Cardiac fibroblast (primary cell): ENCODE measurements at regions not wholly inside any gene's neighbourhood (a gene's known extent, or its start where the extent isn't known, plus 50 kb on each side); places are given as distances from the start of the nearest gene placed in this dataset.
A peak's percentile ranks its signal among the peaks of the same experiment; 100 is the strongest.

Source experiments
- DNase-seq, 2 donors: peaks; one replicate each; pipeline versions ENCODE4 v3.0.0 to v3.0.0-alpha.2; 2010; ENCODE audit warnings: low read depth in 2 of 2
- H3K4me3 ChIP-seq, 2 donors: replicated peaks in 1 of 2; 1 replicate in 1 of 2; 2 replicates in 1 of 2; pipeline ENCODE4 v1.5.1; 2011; ENCODE audit warnings: low read depth in 2 of 2, low read length in 2 of 2, mild to moderate bottlenecking in 2 of 2, moderate library complexity in 1 of 2
- TF ChIP-seq, protein P1 (sequence below): IDR thresholded peaks from one replicate; pipeline ENCODE4 v1.5.1; 2011; ENCODE audit warnings: low read depth, mild to moderate bottlenecking, low read length, inconsistent platforms

GRCh38 chr4:180947425-180947824, 1295.8 kb upstream of the TENM3 start:
- peak in 1 of 2 donors; percentile 1 for DNase-seq
- no peak overlapping the region for H3K4me3 ChIP-seq
- TF ChIP-seq, protein P1, sequence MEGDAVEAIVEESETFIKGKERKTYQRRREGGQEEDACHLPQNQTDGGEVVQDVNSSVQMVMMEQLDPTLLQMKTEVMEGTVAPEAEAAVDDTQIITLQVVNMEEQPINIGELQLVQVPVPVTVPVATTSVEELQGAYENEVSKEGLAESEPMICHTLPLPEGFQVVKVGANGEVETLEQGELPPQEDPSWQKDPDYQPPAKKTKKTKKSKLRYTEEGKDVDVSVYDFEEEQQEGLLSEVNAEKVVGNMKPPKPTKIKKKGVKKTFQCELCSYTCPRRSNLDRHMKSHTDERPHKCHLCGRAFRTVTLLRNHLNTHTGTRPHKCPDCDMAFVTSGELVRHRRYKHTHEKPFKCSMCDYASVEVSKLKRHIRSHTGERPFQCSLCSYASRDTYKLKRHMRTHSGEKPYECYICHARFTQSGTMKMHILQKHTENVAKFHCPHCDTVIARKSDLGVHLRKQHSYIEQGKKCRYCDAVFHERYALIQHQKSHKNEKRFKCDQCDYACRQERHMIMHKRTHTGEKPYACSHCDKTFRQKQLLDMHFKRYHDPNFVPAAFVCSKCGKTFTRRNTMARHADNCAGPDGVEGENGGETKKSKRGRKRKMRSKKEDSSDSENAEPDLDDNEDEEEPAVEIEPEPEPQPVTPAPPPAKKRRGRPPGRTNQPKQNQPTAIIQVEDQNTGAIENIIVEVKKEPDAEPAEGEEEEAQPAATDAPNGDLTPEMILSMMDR = no peak

GRCh38 chr4:180949424-180950213, 1293.6 kb upstream of the TENM3 start:
- TF ChIP-seq, protein P1 = no peak
- no peak overlapping the region for H3K4me3 ChIP-seq
- DNase-seq = no peak

DNA sequence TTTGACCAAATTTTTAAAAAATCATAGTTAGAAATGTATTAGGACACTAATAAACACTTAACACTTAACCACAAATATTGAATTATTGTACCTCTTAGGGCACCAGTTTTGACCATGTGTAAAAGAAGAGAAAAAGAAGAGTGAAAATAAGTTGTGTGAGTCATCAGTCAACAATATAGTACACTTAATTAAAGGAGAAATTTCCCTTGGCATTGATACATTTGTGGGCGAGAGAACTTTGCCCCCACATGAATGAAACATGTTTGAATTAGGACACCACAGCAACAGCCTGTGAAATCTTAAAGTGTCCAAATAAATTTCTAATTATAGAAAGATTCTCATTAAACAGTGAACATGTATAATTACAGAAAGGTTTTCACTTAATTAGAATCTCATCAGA, 1292.8 kb upstream of the TENM3 start:
- TF ChIP-seq, protein P1 = no peak
- no peak for DNase-seq
- H3K4me3 ChIP-seq = no peak overlapping the region

DNA sequence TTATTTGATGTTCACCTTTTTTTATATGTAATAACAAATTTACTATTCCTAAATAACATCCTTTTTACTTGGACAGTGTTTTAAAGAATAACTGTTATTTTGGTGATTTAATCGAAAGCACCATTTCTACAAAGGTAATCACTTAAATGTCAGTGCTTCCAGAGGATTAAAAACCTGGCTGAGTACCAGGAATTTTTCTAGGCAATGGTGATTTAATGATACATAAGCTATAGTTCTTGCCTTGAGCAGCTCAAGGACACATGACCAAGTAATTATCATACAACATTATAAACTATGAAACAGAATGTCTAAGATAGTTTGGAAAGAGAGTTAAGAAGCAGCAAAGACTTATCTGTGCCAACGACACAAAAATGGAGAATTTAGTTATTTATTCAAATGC, 1291.9 kb upstream of the TENM3 start:
- TF ChIP-seq, protein P1 = no peak
- H3K4me3 ChIP-seq = no peak overlapping the region
- no peak for DNase-seq

- H3K4me3 ChIP-seq = no peak overlapping the region
- no peak for DNase-seq
- TF ChIP-seq, protein P1 = no peak
Measured at GRCh38 chr4:180953572-180953971, 1289.6 kb upstream of the TENM3 start.

DNA sequence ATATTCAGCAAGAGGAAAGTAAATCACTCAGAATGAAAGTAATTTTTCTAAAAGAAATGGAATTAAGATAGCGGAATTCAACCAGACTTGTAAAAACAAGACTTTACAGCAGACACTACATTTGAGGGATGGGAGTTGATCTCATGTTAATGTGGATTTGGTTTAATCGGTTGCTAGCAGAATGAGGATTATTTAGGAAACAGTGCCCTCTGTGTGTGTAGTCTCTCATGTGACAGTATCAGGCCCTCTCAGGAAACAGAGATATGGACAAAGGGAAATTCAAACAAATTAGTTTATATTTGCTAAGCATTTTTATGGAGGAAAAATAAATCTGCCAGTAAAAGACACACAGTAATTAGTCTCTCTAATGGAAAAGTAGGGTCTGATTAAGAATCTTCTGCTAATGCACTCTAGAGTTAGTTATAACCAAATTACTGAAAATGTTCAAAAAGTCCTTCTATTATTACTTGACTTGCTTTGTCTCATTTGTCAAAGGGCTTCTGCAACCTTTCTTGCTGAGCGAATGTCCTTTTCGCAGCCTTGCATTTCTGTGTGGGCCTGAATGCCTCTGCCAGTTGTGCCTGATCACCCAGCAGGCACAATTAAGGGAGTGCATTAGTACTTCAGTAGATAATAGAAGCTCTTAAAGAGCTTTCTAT, 1282.3 kb upstream of the TENM3 start:
- H3K4me3 ChIP-seq = no peak overlapping the region
- TF ChIP-seq, protein P1 = no peak
- DNase-seq = no peak
